HG03460 (cell line): ENCODE measurements at regions not wholly inside any gene's neighbourhood (a gene's known extent, or its start where the extent isn't known, plus 50 kb on each side); places are given as distances from the start of the nearest gene placed in this dataset.
A peak's percentile ranks its signal among the peaks of the same experiment; 100 is the strongest.

Experiments used
- ATAC-seq: cut with Tn5 transposase; IDR thresholded peaks from one replicate; pipeline ENCODE4 v1.9.1; 2021; ENCODE audit not compliant: unreplicated experiment

- ATAC-seq: no peak
Measured at GRCh38 chr18:38944446-38945024, 1378.9 kb upstream of the CELF4 start.

- no peak for ATAC-seq
Measured at GRCh38 chr18:38941711-38942561, 1376.3 kb upstream of the CELF4 start.

DNA sequence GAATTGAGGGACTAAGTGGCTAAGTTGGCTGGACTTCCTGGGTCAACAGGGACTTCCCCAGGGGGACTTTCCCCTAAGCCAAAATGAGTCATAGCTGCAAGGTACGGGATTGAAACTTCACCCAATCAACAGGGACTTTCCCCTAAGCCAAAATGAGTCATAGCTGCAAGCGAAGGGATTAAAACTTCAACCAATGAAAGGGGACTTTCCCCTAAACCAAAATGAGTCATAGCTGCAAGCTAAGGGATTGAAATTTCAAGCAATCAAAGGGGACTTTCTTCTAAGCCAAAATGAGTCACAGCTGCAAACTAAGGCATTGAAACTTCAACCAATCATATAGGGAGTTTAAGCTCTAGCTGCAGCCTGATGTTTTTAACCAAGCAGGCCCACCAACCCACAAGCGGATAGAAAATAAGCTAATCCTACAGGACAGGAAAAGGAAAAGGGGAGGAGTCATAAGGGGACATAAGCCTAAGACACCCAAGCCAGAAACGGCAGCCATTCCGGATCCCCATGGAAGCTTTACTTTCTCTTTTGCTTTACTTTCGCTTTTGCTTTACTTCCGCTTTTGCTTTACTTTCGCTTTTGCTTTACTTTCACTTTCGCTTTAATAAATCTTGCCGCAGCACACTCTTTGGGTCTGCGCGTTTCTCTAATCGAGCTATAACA lies 1375.4 kb upstream of the CELF4 start:
- ATAC-seq: peak; percentile 80

DNA sequence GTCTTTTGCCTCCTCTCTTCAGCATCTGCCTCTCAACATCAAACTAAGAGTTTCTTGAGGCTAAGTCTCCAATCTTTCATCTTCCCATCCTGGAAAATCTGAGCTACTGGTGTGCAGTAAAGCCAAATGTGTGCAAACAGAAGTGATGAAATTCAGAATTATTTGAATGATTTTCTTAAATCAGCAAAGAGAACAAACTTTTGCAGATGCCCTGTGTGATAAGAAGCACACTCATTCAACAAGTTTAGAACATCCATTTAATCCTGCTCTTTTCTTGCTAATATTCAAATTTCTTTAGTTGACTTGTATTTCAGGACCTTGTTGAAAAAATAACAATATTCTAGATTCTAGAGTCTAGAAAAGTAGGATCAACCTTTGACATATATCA lies 1374.9 kb upstream of the CELF4 start:
- ATAC-seq: peak; percentile 18

GRCh38 chr18:38933910-38934510 lies 1368.4 kb upstream of the CELF4 start:
- ATAC-seq: peak; percentile 91

DNA sequence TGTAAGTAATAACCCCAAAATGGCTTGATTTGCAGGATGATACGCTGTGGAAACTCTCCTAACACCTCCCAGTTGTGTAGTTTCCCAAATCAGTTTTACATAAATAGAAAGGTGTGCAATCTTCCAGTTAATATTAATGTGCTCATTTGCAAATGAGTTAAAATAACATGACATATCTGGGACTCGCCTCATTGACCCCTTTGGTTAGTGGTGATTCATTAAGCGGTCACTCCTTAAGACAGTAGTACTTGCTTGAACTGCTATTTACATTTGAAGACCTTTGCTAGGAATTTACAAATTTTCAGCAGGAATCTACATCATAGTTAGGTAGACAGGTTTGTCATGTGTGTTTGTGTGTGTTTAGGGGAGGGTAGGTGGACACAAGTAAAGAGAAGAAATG lies 1367.7 kb upstream of the CELF4 start:
- ATAC-seq: peak; percentile 36

DNA sequence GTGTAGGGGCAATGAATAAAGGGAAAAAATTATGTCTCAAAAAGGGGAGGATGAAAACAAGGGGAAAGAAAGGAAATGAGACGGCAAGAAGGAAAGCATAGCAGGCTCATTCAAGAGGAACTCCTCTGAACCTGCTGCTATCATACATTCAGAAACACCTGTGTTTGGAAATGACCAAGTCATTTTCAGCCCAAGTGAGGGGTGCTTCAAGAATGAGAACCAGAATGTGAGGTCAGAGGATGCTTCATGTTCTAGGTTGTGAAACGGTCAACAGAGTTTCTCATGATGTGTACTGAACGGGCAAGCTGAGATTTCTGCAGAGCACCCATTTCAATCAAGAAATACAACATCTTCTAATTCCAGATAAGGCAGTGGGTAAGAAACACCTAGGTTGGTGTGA lies 1367.2 kb upstream of the CELF4 start:
- ATAC-seq: peak; percentile 49

- no peak for ATAC-seq
Measured at GRCh38 chr18:38931754-38932050, 1366.1 kb upstream of the CELF4 start.

- no peak for ATAC-seq
Measured at GRCh38 chr18:38930881-38931753, 1365.5 kb upstream of the CELF4 start.

DNA sequence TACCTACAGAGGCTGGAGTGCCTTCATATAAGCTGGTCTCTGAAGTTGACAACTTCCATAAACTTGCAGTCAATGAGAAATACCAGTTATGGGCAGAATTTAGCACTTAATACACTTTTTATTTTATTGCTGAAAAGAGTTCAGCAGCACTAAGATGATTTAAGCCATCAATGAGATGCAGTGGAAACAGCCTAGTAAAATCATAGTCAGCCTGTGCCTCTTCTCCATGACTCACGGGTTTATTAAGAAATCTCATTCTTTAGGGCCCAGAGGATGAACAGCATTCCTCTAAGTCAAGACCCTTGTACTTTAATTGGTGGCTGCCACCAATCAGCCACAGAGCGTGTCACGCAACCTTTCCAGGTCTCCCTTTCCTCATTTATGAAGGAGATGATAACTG lies 1357.9 kb upstream of the CELF4 start:
- ATAC-seq: no peak

- no peak for ATAC-seq
Measured at GRCh38 chr18:38923126-38923525, 1357.5 kb upstream of the CELF4 start.

- no peak for ATAC-seq
Measured at GRCh38 chr18:38909972-38910371, 1344.4 kb upstream of the CELF4 start.

GRCh38 chr18:38902796-38903195 lies 1337.2 kb upstream of the CELF4 start:
- ATAC-seq: no peak

- no peak for ATAC-seq
Measured at GRCh38 chr18:38900445-38900844, 1334.8 kb upstream of the CELF4 start.

- no peak for ATAC-seq
Measured at GRCh38 chr18:38900031-38900430, 1334.4 kb upstream of the CELF4 start.

- ATAC-seq: no peak
Measured at GRCh38 chr18:38899252-38899651, 1333.7 kb upstream of the CELF4 start.

- ATAC-seq: no peak
Measured at GRCh38 chr18:38898167-38898566, 1332.6 kb upstream of the CELF4 start.

DNA sequence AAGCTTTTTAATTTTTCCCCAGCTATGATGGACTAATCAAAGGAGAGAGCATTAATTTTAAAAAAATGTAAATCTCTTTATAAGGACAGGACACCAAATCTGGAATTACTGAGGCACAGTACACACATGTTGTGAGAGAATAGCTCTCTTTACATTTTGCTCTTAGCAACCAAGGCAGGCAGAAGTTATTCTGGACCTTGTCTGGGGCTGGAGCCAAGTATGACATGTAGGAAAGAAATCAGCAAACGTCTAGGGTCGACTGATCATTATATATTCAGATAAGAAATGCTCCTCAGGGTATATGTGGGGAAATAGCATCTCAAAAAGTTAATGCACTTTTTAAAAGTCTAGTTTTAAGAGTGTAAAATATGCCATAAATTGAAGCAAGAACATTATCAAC lies 1330.0 kb upstream of the CELF4 start:
- no peak for ATAC-seq

- ATAC-seq: no peak
Measured at GRCh38 chr18:38887671-38888020, 1322.0 kb upstream of the CELF4 start.

- no peak for ATAC-seq
Measured at GRCh38 chr18:38886861-38887670, 1321.5 kb upstream of the CELF4 start.
